CD14-positive monocyte (primary cell): ENCODE measurements at regions not wholly inside any gene's neighbourhood (a gene's known extent, or its start where the extent isn't known, plus 50 kb on each side); places are given as distances from the start of the nearest gene placed in this dataset.
A peak's percentile ranks its signal among the peaks of the same experiment; 100 is the strongest.

Experiments
- DNase-seq, 3 donors: peaks; one replicate each; pipeline ENCODE4 v3.0.0-alpha.2; 2011 to 2022
- H2AFZ ChIP-seq: 2 replicates; pipeline ENCODE4 v1.6.0; 2012; ENCODE audit warnings: mild to moderate bottlenecking, low read depth, low read length, inconsistent platforms; ENCODE audit not compliant: insufficient read depth, poor library complexity, severe bottlenecking
- H3K27ac ChIP-seq, 2 donors: 1 replicate in 1 of 2; 2 replicates in 1 of 2; pipeline ENCODE4 v1.5.1; 2012 to 2013; ENCODE audit warnings: low read length in 2 of 2, control low read depth in 1 of 2, inconsistent platforms in 1 of 2, low read depth in 1 of 2, mild to moderate bottlenecking in 1 of 2
- H3K27me3 ChIP-seq, 2 donors: one replicate each; pipeline versions ENCODE4 v1.6.0 to v1.6.1; 2011 to 2013; ENCODE audit warnings: low read length in 2 of 2; ENCODE audit not compliant: control insufficient read depth in 2 of 2, insufficient read depth in 2 of 2
- H3K36me3 ChIP-seq, 2 donors: replicated peaks in 1 of 2; 1 replicate in 1 of 2; 2 replicates in 1 of 2; pipeline versions ENCODE4 v1.5.1 to v1.6.1; 2012 to 2013; ENCODE audit warnings: low read length in 2 of 2, control low read depth in 1 of 2, inconsistent platforms in 1 of 2, mild to moderate bottlenecking in 1 of 2; ENCODE audit not compliant: insufficient read depth in 2 of 2, control insufficient read depth in 1 of 2
- H3K4me1 ChIP-seq, 2 donors: 1 replicate in 1 of 2; 2 replicates in 1 of 2; pipeline versions ENCODE4 v1.5.1 to v1.6.1; 2012 to 2013; ENCODE audit warnings: low read length in 2 of 2, control low read depth in 1 of 2, inconsistent platforms in 1 of 2, mild to moderate bottlenecking in 1 of 2, moderate library complexity in 1 of 2; ENCODE audit not compliant: insufficient read depth in 2 of 2, control insufficient read depth in 1 of 2
- H3K4me2 ChIP-seq: replicated peaks from 2 replicates; pipeline ENCODE3; 2012; ENCODE audit warnings: low read length, moderate library complexity, mild to moderate bottlenecking; ENCODE audit not compliant: poor library complexity, severe bottlenecking; ENCODE audit errors: extremely low read depth
- H3K4me3 ChIP-seq, 3 experiments: fragments of 200-600 bp in 1 of 3; sonication (generic) in 1 of 3; replicated peaks in 1 of 3; 1 replicate in 2 of 3; 2 replicates in 1 of 3; pipeline ENCODE4 v1.5.1; 2011 to 2013; ENCODE audit warnings: low read length in 3 of 3, mild to moderate bottlenecking in 3 of 3, control low read depth in 2 of 3, low read depth in 2 of 3, inconsistent platforms in 1 of 3, moderate library complexity in 1 of 3
- H3K79me2 ChIP-seq: 2 replicates; pipeline ENCODE4 v1.6.0; 2012; ENCODE audit warnings: mild to moderate bottlenecking, control low read depth, inconsistent platforms, low read length, moderate library complexity; ENCODE audit not compliant: insufficient read depth
- H3K9ac ChIP-seq: 2 replicates; pipeline ENCODE4 v1.6.0; 2017; ENCODE audit warnings: low read length, mild to moderate bottlenecking; ENCODE audit not compliant: insufficient read depth, poor library complexity, severe bottlenecking
- H3K9me3 ChIP-seq, 2 donors: replicated peaks in 1 of 2; 1 replicate in 1 of 2; 2 replicates in 1 of 2; pipeline versions ENCODE4 v1.5.1 to v1.6.1; 2012 to 2013; ENCODE audit warnings: low read length in 2 of 2, control low read depth in 1 of 2; ENCODE audit not compliant: control insufficient read depth in 1 of 2, insufficient read depth in 1 of 2
- H4K20me1 ChIP-seq: 2 replicates; pipeline ENCODE4 v1.6.0; 2012; ENCODE audit warnings: mild to moderate bottlenecking, low read length, control low read depth, moderate library complexity; ENCODE audit not compliant: insufficient read depth
- H3K27ac Mint-ChIP-seq, 7 donors: one replicate each; pipeline ENCODE4 v1.8.0; 2020; ENCODE audit warnings: mild to moderate bottlenecking in 7 of 7, mixed read lengths in 7 of 7, moderate library complexity in 6 of 7, inconsistent platforms in 2 of 7
- H3K27me3 Mint-ChIP-seq, 3 donors: one replicate each; pipeline ENCODE4 v1.8.0; 2021 to 2022; ENCODE audit warnings: low read depth in 3 of 3, mild to moderate bottlenecking in 3 of 3, mixed read lengths in 3 of 3, moderate library complexity in 3 of 3, inconsistent platforms in 1 of 3
- H3K36me3 Mint-ChIP-seq, 2 donors: one replicate each; pipeline ENCODE4 v1.8.0; 2020; ENCODE audit warnings: mixed read lengths in 2 of 2, inconsistent platforms in 1 of 2, mild to moderate bottlenecking in 1 of 2
- H3K4me1 Mint-ChIP-seq: one replicate; pipeline ENCODE4 v1.8.0; 2020; ENCODE audit warnings: mild to moderate bottlenecking, mixed read lengths
- H3K4me3 Mint-ChIP-seq, 2 donors: one replicate each; pipeline ENCODE4 v1.8.0; 2020; ENCODE audit warnings: mild to moderate bottlenecking in 2 of 2, mixed read lengths in 2 of 2, moderate library complexity in 1 of 2
- H3K9me3 Mint-ChIP-seq, 7 donors: one replicate each; pipeline ENCODE4 v1.8.0; 2020 to 2022; ENCODE audit warnings: mixed read lengths in 7 of 7, mild to moderate bottlenecking in 6 of 7, moderate library complexity in 6 of 7, inconsistent platforms in 2 of 7
- WGBS: methylation state at CpG from one replicate; pipeline ENCODE4 v1.1.5; 2013; ENCODE audit warnings: missing lambda C conversion rate; ENCODE audit not compliant: insufficient coverage; 5-methylcytosine and 5-hydroxymethylcytosine counted together
- intact Hi-C, 2 donors: fragments of 100-400 bp; cut with micrococcal nuclease; formaldehyde crosslinking; loops; one replicate each; pipeline versions ENCODE4 v1.15.0 to v1.15.1; 2023
- TF ChIP-seq, protein P1 (sequence below): fragments of 200-600 bp; IDR thresholded peaks from one replicate; pipeline ENCODE4 v1.8.0; 2022; ENCODE audit warnings: antibody characterized with exemption, mild to moderate bottlenecking

- Mint-ChIP-seq H3K4me3 (no peak overlapping the region), H3K36me3 (no peaks in the 10 kb centered on the region), H3K9me3 (peaks cover 0 to 3% (median 0%) of the 10 kb centered on the region in 7 donors), H3K27me3 (peaks cover 0 to 2% (median 2%) of the 10 kb centered on the region in 3 donors), H3K27ac (peak overlapping the region in 1 of 7 donors; percentile 26), H3K4me1 (peaks cover 2% of the 10 kb centered on the region)
- Histone ChIP-seq H3K9ac (no peak overlapping the region), H3K27ac (no peak overlapping the region), H4K20me1 (no peaks in the 10 kb centered on the region), H3K4me1 (no peaks in the 10 kb centered on the region), H3K4me3 (no peak overlapping the region), H3K27me3 (no peaks in the 10 kb centered on the region), H3K36me3 (no peaks in the 10 kb centered on the region), H3K79me2 (no peaks in the 10 kb centered on the region), H3K4me2 (no peak overlapping the region), H2AFZ (no peak overlapping the region), H3K9me3 (no peaks in the 10 kb centered on the region)
- TF ChIP-seq, protein P1, sequence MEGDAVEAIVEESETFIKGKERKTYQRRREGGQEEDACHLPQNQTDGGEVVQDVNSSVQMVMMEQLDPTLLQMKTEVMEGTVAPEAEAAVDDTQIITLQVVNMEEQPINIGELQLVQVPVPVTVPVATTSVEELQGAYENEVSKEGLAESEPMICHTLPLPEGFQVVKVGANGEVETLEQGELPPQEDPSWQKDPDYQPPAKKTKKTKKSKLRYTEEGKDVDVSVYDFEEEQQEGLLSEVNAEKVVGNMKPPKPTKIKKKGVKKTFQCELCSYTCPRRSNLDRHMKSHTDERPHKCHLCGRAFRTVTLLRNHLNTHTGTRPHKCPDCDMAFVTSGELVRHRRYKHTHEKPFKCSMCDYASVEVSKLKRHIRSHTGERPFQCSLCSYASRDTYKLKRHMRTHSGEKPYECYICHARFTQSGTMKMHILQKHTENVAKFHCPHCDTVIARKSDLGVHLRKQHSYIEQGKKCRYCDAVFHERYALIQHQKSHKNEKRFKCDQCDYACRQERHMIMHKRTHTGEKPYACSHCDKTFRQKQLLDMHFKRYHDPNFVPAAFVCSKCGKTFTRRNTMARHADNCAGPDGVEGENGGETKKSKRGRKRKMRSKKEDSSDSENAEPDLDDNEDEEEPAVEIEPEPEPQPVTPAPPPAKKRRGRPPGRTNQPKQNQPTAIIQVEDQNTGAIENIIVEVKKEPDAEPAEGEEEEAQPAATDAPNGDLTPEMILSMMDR: no peak
- DNase-seq: no peak
- intact Hi-C loops: no loop called here
- 83% methylated on average over 1 of the region's 2 CpGs for WGBS
Measured at GRCh38 chr4:85151786-85152185, 185.3 kb upstream of the WDFY3 start.

GRCh38 chr4:85152480-85152879 is 186.0 kb upstream of the WDFY3 start:
- no peak overlapping the region for H3K4me3 Mint-ChIP-seq
- no peaks in the 10 kb centered on the region for H3K36me3 Mint-ChIP-seq
- Histone ChIP-seq H3K4me2 (no peak overlapping the region), H3K27ac (no peak overlapping the region), H3K4me1 (no peaks in the 10 kb centered on the region), H3K79me2 (no peaks in the 10 kb centered on the region), H2AFZ (no peak overlapping the region), H3K9me3 (no peaks in the 10 kb centered on the region), H3K36me3 (no peaks in the 10 kb centered on the region), H3K9ac (no peak overlapping the region), H3K27me3 (no peaks in the 10 kb centered on the region), H3K4me3 (no peak overlapping the region), H4K20me1 (no peaks in the 10 kb centered on the region)
- intact Hi-C loops: no loop called here
- peaks cover 0 to 3% (median 0%) of the 10 kb centered on the region in 7 donors for H3K9me3 Mint-ChIP-seq
- TF ChIP-seq, protein P1: no peak
- peaks cover 2% of the 10 kb centered on the region for H3K4me1 Mint-ChIP-seq
- DNase-seq: no peak
- H3K27ac Mint-ChIP-seq: no peak overlapping the region
- WGBS: 84% methylated on average over 3 of the region's 3 CpGs
- peaks cover 0 to 2% (median 2%) of the 10 kb centered on the region in 3 donors for H3K27me3 Mint-ChIP-seq
